ENCODE measurements at regions not wholly inside any gene's neighbourhood (a gene's known extent, or its start where the extent isn't known, plus 50 kb on each side); places are given as distances from the start of the nearest gene placed in this dataset.

DNA sequence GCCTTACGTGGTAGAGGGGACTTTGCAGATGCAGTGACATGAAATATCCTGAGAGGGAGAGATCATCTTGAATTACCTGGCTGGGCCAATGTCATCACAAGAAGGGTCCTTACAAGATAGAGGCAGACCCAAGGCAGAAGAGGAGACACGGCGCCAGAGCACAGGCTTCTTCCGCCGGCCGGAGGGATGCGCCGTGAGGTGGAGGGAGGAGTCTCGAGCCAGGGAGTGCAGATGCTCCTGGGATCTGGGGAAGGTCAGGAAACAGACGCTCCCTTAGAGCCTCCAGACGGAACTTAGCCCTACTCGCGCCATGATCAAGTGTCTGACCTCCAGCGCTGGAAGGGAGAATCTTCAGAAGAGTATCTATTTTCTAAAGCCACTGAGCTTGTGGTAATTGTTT lies 304.8 kb downstream of the GLRX3 start:
- TF ChIP-seq, protein P1, sequence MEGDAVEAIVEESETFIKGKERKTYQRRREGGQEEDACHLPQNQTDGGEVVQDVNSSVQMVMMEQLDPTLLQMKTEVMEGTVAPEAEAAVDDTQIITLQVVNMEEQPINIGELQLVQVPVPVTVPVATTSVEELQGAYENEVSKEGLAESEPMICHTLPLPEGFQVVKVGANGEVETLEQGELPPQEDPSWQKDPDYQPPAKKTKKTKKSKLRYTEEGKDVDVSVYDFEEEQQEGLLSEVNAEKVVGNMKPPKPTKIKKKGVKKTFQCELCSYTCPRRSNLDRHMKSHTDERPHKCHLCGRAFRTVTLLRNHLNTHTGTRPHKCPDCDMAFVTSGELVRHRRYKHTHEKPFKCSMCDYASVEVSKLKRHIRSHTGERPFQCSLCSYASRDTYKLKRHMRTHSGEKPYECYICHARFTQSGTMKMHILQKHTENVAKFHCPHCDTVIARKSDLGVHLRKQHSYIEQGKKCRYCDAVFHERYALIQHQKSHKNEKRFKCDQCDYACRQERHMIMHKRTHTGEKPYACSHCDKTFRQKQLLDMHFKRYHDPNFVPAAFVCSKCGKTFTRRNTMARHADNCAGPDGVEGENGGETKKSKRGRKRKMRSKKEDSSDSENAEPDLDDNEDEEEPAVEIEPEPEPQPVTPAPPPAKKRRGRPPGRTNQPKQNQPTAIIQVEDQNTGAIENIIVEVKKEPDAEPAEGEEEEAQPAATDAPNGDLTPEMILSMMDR (IDR thresholded peaks at IDR 0.05; ENCODE audit: extremely low read depth, insufficient read depth, missing control alignments), result no peak
- DNase-seq (ENCODE audit: low spot score), result no peak
- in situ Hi-C loops (cut with MboI; ENCODE audit: low pct_unique_long_range_greater_than_20kb, low sequenced_read_pairs, unreplicated experiment), result no loop called here

DNA sequence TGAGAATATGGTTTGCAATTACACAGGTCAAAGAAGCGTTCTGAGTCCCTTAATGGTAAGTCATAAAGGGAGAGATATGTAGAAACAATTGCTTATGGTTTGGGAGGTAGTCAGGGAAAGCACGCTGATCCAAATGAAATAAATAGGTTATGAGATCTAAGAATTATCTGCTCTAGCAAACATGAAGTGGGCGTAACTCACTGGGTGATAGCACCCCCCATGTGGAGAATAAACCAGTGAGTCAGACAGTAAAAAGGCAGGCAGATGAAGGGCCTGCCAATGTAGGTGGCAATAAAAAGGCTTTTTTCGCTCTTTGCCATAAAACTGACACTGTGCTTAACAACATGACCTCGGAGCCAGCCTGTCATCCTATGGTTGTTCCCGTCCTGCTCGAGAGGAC lies 306.9 kb downstream of the GLRX3 start:
- in situ Hi-C loops (cut with MboI; ENCODE audit: low pct_unique_long_range_greater_than_20kb, low sequenced_read_pairs, unreplicated experiment), result no loop called here
- TF ChIP-seq, protein P1 (IDR thresholded peaks at IDR 0.05; ENCODE audit: extremely low read depth, insufficient read depth, missing control alignments), result no peak
- no peak for DNase-seq (ENCODE audit: low spot score)

DNA sequence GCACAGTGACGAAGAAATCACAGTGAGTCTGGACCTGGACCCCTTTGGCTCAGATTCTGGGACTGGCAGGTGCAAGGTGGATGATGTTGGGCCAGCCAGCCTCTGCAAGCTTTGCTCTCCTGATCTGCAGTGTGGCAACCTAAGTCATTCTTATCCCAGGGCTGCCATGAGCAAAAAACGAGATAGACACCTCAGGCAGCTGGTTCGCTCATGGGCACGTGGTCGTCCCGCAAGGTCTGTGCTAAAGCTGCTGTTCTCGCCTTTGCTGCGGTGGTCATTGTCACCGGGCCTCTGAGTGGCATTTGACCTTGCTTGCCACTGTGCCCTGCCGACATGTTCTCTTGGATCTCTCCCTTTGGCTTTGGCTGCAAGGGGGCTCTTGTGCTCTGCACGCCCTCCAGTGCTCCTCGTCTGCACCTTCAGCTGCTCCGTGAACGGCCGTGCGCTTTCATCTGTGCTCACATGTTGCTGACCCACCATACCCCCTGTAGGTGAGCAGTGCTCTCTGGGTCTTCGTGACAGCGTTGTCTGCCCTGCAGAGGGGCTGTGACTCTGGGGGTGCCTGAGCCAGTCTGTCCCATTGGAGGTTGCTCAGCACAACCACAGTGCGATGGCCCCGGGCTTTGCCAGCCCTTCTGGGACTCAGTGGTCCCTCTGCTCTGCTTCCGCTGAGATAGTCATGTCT lies 317.0 kb downstream of the GLRX3 start:
- in situ Hi-C loops (cut with MboI; ENCODE audit: low pct_unique_long_range_greater_than_20kb, low sequenced_read_pairs, unreplicated experiment), result no loop called here
- no peak for DNase-seq (ENCODE audit: low spot score)
- TF ChIP-seq, protein P1 (IDR thresholded peaks at IDR 0.05; ENCODE audit: extremely low read depth, insufficient read depth, missing control alignments), result no peak

DNA sequence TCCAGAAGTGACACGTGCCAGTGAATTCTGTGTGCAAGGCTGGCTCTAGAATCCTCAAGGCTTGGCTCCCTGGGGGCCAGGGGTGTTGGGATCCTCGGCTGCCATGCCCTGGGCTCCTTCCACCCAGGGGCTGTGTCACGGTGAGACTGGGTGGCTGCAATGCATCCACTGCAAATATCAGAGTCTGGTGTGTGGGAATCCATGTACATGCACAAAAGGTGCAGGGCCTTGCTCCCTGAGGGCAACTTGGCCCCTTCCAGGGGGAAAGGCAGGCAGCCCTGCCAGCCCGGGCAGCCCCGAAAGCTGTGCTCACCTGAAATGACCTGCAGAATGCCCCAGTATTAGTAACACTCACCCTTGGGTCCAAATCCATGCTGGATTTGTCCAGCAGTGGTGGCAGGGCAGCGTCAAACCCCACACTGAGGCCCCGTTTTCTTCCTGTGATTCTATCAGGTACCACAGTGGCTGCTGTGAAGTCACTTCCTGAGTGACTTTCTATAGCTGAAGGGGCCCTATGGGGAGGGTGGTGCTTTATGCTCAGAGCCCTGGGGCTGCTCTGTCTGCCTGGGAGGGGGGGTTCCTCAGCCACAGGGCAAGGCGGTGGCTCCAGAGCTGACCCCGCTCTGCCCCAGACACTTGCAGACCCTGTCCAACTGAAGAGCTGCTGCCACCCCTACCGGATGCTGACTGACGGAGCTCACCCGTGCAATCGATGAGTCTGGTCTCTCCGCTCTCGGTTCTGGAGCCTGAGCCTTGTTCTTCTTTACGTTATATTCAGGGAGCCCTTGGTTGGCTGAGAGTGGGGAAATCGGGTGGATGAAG lies 317.7 kb downstream of the GLRX3 start:
- in situ Hi-C loops (cut with MboI; ENCODE audit: low pct_unique_long_range_greater_than_20kb, low sequenced_read_pairs, unreplicated experiment), result no loop called here
- TF ChIP-seq, protein P1 (IDR thresholded peaks at IDR 0.05; ENCODE audit: extremely low read depth, insufficient read depth, missing control alignments), result no peak

DNA sequence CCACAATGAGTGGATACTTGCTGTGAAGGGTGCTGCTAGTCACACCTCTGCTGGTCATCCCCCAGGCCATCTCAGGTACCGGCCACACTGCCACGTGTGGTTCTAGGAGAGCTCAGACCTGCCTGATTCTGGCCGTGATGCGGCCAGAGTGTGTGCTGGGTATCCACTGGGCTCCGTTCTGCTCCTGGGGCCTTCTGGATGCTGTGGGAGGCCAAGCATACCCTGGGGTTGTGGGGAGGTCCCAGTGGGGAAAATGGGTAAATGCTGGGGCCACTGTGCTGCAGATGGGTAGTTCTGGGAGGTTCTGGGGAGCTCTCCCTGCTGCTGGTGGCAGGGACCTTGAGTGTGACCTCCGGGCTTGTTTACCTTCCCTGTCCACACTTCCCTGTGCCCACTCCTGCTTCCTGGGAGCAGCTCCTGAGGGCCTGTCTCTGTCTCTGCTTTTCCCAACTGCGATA lies 318.4 kb downstream of the GLRX3 start:
- no peak for DNase-seq (ENCODE audit: low spot score)
- in situ Hi-C loops (cut with MboI; ENCODE audit: low pct_unique_long_range_greater_than_20kb, low sequenced_read_pairs, unreplicated experiment), result no loop called here
- TF ChIP-seq, protein P1 (IDR thresholded peaks at IDR 0.05; ENCODE audit: extremely low read depth, insufficient read depth, missing control alignments), result no peak

More for the DNA sequence above, 317.7 kb downstream of the GLRX3 start:
- no peak for DNase-seq (ENCODE audit: low spot score)

DNA sequence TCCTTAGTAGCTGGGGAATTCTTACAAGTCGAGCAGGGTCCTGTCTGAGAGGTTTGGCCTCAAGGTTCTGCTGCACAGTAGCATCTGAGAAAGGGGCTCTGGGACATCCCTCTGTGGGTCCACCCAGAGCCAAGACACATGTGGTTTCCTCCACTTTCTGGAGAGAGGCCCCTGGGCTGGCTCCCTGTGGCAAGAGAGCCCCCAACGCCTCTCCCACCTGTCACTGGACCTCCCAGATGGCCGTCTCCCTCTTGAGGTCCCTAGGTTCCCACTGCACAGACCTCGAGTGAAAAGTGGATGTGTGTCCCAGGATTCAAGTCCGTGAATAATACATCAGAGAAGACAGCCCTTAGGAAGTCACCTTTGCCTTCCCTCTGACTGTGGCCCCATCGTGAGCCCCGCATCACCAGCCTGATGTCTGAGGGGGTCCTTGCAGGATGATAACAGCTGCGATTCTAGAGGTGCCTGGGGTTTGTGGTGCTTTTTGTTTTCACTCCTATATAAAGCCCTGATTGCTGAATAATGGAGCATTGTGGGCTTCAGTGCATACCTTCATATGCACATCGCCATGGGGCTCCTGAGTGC lies 319.0 kb downstream of the GLRX3 start:
- DNase-seq (ENCODE audit: low spot score), result no peak
- TF ChIP-seq, protein P1 (IDR thresholded peaks at IDR 0.05; ENCODE audit: extremely low read depth, insufficient read depth, missing control alignments), result no peak
- in situ Hi-C loops (cut with MboI; ENCODE audit: low pct_unique_long_range_greater_than_20kb, low sequenced_read_pairs, unreplicated experiment), result no loop called here
